HG02610 (cell line): ENCODE measurements at regions not wholly inside any gene's neighbourhood (a gene's known extent, or its start where the extent isn't known, plus 50 kb on each side); places are given as distances from the start of the nearest gene placed in this dataset.

Source experiments
- ATAC-seq: cut with Tn5 transposase; IDR thresholded peaks from one replicate; pipeline ENCODE4 v1.9.1; 2021; ENCODE audit warnings: mild to moderate bottlenecking, moderate library complexity; ENCODE audit not compliant: unreplicated experiment

GRCh38 chr19:20252613-20253012 is 85.6 kb downstream of the ZNF486 start:
- no peak for ATAC-seq

GRCh38 chr19:20250627-20251026 is 83.6 kb downstream of the ZNF486 start:
- ATAC-seq: no peak

- no peak for ATAC-seq
Measured at GRCh38 chr19:20250121-20250520, 83.1 kb downstream of the ZNF486 start.
